Erythroblast (primary cell): ENCODE measurements at regions not wholly inside any gene's neighbourhood (a gene's known extent, or its start where the extent isn't known, plus 50 kb on each side); places are given as distances from the start of the nearest gene placed in this dataset.

Experiments
- GATA1 ChIP-seq: IDR thresholded peaks from 2 replicates; pipeline ENCODE4 v1.6.1; 2011; ENCODE audit warnings: low read depth, mild to moderate bottlenecking, control low read depth, low read length, moderate library complexity
- POLR2A ChIP-seq: IDR thresholded peaks from 2 replicates; pipeline ENCODE4 v1.6.1; 2011; ENCODE audit warnings: mild to moderate bottlenecking, low read length

DNA sequence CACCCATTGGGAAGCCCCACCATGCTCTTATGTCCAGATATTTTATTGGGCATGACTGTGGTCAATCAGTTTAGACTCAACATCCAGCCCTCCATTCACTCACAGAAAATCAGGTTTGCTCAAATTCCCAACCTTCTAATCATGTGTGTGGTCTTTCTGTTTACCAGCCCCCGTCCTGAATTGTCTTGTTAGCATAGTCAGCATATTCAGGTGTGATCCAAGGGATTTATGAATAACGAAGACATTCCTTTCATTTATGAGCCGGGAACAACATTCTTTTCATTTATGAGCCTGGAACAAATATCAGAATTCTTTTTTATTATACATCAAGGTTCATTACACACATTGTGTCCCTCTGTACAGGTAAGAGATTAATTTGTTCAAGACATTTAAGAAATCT lies 376.3 kb upstream of the POM121L12 start:
- TF ChIP-seq POLR2A (no peak), GATA1 (no peak)
